Right renal pelvis (tissue), 4 donors: ENCODE measurements at regions not wholly inside any gene's neighbourhood (a gene's known extent, or its start where the extent isn't known, plus 50 kb on each side); places are given as distances from the start of the nearest gene placed in this dataset.
A peak's percentile ranks its signal among the peaks of the same experiment; 100 is the strongest.
"Not testable (repeated sequence)": the region's sequence is repeated elsewhere in the genome, so short reads cannot be mapped to it uniquely, and the experiment has no call there.

Experiments
- DNase-seq, 4 donors: peaks; one replicate each; pipeline ENCODE4 v3.0.0-alpha.2; 2013; ENCODE audit warnings: low read depth in 4 of 4, low spot score in 3 of 4, missing footprints in 1 of 4

DNA sequence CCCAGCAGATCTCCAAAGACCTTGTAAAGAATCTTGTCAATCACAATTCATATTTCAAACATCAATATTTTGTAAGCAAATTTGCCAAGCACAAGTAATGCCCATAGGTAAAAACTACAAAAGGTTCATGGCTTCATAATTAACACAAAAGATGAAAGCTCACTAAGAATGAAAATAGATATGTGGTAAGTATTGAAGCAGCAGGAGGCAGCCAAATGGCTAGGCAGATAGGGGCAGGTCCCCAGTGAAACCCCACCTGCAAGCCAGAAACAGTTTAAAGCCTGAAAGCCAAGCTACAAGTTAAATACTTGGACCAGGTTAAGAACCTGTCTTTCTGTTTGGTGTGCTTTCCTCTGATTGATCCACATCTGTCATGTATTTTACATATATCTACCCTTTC is 942.6 kb upstream of the SPRY2 start:
- no peak for DNase-seq

DNA sequence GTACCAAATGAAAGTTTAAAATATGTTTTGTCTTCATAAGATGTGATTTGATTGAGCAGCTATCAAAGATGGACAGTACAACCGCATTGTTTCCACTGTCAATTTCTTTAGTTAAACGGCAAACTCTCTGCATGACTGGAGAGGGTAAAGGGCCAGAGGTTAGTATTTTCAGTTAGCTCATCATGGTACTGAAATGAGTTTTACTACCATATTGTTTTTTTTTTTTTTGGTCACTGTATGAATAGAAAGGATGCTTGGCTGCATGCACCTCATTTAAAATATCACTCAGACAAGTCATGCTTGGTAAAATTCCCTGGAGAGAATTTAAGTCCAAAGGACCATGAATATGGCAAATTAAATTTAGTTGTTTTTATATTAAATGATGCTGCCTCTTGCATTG is 942.1 kb upstream of the SPRY2 start:
- DNase-seq: no peak

DNA sequence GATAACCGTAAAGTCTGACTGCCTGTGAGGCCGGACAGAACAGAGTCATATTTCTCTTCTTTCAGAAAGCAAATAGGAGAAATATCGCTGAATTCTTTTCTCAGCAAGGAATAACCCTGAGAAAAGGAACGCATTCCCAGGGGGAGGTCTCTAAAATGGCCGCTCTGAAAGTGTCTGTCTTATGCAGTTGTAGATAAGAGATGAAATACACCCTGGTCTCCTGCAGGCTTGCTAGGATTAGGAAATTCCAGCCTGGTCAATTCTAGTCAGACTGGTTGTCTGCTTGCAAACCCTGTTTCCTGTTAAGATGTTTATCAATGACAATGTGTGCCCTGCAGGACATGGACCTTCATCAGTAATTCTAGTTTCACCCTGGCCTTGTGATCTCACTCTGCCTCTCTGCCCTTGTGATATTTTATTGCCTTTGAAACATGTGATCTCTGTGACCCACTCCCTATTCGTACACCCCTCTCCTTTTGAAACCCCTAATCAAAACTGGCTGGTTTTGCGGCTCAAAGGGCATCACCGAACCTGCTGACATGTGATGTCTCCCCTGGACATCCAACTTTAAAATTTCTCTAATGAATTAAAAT is 934.8 kb upstream of the SPRY2 start:
- DNase-seq: no peak

DNA sequence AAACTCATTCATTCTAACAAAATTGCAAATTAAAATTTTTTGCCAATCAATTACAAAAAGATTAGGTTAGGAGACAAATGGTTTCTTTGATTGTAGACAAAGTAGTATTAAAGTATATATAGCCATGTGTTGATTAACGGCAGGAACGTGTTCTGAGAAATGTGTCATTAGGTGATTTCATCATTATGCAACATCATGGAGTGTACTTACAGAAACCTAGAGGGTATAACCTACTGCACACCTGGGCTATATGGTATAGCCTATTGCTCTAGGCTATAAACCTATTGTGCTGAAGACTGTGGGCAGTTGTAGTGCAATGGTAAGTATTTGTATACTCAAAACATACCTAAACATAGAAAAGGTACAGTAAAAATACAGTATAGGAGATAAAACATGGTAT is 906.8 kb upstream of the SPRY2 start:
- DNase-seq: no peak

DNA sequence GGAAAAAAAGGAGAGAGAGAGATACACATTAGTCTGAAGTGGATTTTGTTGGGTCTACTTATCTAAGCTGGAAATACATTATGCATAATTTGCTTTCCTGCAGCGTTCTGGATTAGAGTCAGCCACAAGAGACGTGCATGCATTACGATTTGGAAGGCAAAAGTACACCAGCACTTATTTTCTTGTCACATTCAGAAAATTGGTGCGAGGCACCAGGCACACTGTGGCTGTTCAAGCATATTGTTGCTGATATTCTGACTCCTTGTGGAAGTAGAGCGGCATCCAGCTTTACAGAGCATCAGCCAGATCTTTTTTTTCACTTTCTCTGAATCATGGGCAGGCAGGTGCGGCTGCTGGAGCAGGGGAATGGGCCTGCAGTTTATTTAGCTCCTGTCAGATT is 905.6 kb upstream of the SPRY2 start:
- DNase-seq: no peak

DNA sequence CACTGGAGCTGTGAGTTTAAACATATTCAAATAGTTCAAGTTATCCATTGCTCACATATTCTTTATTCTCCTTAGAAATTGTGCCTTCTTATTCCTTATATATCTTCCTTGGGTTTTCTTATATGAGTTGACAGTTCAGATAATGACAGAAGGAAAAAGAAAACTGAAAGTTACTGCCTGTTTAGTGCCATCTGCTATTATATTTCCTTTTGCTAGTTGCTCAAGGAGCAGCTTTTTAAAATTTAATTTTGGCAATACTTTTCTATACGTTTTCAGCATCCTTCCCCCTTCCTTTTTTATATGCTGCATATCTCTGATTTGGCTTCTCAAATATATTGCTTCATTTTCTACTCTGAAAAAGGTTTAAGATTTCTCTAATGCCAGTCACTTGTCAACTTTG is 903.1 kb upstream of the SPRY2 start:
- DNase-seq: no peak

DNA sequence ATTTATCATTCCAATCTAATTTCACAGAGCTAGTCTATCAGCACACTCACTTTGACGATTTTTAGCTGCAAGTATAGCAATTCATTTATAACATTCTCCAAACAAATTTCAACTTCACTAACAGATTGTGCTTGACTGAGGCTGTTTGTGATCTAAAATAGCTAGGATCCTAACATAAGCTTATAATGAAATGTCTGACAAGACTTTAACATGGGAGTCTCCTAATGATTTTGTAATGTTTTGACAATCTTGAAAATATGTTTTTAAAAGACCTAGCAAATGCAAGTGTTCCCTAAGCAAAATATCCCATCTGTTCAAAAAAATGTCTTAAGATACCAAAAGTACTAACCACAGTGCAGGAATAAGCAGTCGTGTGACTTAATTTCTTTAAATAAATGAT is 889.5 kb upstream of the SPRY2 start:
- DNase-seq: no peak

DNA sequence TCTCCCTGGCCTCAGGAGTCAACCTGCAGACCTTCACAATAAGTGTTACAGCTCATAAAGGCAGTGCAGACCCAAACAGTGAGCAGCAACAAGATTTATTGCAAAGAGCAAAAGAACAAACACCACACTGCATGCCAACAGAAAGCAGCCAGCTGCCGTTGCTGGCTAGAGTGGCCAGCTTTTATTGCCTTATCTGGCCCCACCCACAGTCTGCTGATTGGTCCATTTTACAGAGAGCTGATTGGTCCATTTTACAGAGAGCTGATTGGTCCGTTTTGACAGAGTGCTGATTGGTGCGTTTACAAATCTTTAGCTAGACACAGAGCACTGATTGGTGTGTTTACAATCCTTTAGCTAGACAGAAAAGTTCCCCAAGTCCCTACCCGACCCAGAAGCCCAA is 885.9 kb upstream of the SPRY2 start:
- not testable (repeated sequence) for DNase-seq

DNA sequence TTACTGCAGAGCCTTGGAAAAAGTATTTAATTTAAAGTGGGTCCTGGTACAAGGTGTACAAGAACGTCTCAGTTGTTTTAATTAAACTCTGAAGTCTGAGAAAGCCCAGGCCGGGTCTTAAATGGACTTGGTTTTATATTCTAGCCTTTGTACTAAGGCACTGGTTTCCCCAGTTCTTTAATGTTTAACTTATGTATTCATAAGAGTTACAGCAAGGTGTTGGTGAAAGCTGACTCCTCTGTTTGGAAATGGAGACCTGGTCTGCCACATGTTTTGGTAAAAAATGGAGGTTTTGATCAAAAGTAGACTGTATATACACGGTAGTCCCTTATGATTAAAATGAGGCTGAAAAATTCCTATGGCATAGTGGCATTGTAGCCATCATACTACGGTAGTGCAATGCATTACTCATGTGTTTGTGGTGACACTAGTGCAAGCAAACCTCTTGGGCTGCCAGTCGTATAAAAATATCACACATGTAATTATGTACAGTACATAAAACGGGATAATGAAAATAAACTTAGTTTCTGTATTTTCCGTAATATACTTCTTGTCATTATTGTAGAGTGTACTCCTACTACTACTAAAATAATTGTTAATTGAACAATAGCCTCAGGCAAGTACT is 883.4 kb upstream of the SPRY2 start:
- no peak for DNase-seq

DNA sequence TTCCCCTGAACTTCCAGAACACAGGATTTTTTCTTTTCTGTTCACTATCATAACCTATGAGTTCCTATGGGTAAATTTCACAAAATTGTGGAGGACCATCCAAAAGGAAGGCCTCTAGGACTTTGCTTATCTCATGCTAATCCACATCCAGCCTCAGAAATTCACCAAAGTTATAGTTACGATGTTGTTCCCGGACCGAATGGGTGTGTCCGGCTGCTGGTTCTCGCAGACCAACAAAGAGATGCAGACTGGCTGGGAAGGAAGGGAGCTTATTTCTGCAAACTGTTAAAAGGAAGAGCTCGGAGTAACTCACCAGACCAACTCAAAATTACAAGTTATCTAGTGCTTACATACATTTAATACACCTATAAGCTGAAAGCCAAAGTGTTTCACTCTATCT is 882.9 kb upstream of the SPRY2 start:
- DNase-seq: no peak

DNA sequence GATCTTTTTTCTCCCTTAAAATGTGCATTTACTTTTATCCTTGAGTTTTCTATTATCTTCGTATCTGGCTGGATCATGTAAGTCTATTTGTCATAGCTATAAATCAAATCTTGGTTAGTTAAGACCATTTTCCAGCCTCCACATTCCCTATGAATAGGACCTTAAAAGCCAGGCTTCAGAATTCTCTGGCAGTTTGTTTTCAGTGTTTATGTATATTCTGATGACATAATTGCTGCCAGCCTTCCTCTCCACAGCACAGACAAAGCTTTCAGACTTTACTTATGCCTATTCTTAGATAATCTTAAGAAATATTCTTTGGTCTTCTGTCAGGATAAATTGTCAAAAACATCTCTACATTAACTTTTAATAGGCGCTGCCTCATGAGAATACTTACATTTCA is 870.8 kb upstream of the SPRY2 start:
- DNase-seq: no peak

DNA sequence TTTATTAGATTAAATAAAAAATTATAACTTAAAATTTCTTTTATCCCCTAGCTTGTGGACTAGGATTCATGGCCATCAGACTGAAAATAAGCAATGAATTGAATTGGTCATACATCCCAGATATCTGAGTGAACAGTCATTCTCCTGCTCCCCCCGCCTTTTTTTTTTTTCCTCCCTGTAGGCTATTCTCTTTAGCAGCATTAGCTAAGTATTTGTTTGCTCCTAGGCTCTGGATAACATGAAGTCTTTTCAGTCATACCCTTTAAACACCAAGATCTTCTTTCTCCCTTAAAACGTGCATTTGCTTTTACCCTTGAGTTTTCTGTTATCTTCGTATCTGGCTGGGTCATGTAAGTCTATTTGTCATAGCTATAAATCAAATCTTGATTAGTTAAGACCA is 866.7 kb upstream of the SPRY2 start:
- no peak for DNase-seq

DNA sequence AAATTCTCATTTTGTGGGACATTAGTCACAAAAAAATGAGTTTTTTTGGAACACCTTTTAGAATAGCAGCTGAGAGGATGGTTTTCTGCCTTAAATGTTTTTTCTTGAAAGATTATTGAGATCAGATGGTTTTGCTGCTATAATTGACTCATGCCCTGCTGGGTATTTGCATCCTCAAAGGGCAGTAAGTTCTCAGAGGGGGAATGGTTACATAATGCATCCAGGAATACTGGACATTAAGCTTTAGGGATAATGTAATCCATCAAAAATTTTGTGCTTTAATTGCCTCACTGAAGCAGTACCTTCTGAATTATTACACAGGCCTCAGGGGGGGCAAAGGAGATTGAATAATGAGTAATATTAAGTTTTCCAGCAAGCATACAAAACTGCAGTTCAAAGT is 866.3 kb upstream of the SPRY2 start:
- no peak for DNase-seq

DNA sequence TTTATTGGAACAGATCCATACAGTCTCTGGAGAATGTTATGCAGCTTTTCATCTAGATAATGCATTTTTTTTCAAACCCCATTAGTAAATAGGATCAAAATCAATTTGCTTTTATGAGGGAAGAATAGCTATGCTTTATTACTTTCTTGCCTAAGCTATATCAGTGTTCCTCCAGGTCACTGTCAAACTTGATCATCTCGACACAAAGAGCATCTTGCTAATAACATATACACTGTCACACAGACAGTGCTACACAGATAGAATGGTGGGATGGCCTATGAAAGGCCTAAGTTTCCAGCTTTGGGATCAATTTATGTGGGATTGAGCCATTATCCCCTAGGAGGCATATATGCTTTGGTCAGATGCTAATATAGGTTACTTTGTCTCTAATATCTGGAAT is 862.9 kb upstream of the SPRY2 start:
- no peak for DNase-seq

DNA sequence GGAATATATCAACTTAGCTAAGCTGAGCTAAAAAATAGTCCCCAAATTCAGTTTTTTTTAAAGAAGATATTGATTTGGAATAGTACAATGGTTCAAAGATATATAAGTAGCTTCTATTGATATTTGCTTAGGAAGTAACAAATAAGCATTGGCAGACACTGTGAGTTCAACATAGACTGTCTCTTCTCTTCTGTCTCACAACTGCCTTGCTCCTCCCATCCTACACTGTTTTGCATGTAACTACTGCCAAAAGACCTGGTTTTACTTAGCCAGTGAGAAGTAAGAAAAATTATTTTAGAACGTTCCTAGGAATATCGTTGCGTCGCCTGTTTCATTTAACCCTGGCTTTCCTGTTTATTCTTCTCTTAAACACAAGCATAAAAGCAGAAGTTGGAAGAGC is 859.0 kb upstream of the SPRY2 start:
- DNase-seq: no peak

DNA sequence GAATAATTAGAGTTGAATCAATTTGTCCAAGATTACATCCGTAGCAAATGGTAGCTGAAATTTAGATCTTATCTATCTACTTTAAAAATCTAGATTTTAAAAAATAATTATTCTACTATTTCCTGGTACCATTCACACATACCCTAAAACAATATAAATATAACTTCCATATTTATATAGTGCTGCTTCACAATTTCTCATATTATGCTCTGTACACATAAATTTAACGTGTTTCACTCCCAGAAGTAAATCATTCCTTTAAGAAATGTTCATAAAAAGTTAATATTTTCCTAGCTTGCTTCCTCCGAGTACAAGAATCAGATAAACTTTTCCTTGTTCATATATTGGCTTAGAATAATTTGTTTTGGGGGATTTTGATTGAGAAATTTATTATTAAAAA is 857.0 kb upstream of the SPRY2 start:
- DNase-seq: no peak

DNA sequence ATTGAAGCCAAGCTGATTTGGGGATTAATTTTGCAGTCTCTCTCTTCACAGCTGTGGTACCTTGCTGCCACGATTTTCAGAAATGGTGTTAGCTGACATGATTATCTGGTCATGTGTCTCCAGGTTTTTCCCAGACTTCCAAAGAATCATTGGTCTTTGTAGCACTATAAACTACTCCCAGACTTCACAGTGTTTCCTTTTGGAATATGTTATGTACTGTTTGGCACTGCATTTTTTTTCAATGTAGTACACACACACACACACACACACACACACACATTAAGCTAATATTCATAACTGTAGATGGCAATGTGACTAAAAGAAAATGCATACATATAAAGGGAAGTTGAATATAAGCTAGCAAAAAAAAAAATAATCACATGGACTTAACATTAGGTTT is 856.6 kb upstream of the SPRY2 start:
- DNase-seq: no peak

DNA sequence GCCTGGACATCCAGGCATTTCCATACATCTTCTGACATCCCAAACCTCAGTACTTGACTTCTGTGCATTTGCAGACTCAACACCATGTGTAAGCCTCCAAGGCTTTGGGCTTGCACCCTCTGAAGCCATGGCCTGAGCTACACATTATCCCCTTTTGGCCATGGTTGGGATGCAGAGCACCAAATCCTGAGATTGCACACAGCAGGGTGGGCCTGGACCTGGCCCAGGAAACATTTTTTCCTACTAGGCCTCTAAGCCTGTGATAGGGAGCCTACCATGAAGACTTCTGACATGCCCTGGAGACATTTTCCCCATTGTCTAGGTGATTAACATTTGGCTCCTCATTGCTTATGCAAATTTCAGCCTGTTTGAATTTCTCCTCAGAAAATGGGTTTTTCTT is 853.4 kb upstream of the SPRY2 start:
- no peak for DNase-seq

DNA sequence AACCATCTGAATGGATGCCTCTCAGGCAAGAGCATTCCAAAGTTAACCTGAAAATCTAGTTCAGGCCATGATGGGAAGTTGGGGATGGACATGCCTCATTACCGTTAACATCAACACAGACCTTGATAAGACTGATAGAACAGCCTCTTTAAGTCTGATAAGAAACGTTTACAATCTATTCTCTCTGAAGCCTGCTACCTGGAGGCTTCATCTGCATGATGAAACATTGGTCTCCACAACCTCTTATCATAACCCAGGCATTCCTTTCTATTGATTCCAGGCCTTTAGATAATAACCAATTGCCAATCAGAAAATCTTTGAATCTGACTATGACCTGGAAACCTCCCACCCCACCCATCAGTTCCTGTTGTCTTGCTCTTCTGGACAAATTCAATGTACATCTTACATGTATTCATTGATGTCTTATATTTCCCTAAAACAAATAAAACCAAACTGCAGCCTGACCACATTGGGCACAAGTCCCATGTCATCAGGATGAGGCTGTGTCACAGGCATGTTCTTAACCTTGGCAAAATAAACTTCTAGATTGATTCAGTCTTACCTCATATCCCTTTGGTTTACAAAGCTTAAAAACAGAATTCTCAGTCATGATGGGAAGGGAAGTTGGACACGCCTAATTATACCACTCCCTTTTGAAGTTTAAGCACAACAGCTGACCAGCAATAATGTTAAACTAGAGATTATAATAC is 843.8 kb upstream of the SPRY2 start:
- DNase-seq: no peak

DNA sequence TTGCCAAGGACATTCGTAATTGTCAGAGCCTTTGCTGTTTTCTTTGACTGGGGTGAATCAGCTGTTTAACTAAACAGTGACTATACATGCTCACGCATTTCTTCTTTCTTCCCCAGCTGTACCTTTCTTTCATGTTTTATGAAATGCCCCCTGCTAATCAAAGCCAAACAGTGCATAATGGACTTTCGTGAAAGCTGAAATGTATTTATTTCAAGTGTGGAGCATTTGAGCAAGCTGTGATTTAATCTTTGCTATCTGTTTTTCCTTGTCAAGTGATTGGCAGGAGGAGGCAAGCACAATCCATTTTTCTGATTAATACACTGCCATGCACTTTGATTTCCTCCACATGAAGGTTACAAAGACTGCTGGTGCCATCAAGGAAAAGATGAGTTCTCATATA is 831.7 kb upstream of the SPRY2 start:
- no peak for DNase-seq

DNA sequence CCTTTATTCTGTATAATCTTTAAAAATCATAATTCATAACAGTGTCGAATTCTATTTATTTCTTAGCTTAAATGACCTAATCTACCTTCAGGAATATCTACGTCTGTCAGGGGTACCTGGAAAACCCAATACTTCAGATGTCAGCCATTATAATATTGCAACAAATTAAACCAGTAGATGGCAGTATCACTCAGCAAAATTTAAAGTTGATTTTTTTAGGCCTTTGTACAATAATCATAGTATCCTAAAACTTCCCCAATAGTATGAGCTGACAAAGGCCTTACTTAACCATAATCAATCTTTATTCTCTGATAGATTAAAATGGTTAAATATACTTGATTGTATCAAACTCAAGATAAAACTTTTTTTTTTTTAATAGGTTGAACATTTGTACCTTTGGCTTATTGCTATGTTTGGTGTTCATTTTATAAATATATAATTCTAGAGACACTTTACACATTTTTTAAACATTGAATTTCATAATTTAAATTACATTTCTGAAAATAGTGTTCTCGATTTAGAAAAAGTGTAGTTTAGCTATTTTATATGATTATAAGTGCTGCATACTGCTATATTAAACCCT is 830.2 kb upstream of the SPRY2 start:
- DNase-seq: peak; percentile 18 to 35 (median 24)

DNA sequence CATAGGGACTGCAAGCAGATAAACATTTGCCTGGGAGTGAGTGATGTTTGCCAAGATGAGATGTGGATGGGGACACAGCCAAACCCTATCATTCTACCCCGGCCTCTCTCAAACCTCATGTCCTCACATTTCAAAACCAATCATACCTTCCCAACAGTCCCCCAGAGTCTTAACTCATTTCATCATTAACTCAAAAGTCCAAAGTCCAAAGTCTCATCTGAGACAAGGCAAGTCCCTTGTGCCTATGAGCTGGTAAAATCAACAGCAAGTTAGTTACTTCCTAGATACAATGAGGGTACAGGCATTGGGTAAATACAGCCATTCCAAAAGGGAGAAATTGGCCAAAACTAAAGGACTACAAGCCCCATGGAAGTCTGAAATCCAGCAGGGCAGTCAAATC is 822.9 kb upstream of the SPRY2 start:
- DNase-seq: not testable (repeated sequence)
